ENCODE measurements at regions not wholly inside any gene's neighbourhood (a gene's known extent, or its start where the extent isn't known, plus 50 kb on each side); places are given as distances from the start of the nearest gene placed in this dataset.

DNA sequence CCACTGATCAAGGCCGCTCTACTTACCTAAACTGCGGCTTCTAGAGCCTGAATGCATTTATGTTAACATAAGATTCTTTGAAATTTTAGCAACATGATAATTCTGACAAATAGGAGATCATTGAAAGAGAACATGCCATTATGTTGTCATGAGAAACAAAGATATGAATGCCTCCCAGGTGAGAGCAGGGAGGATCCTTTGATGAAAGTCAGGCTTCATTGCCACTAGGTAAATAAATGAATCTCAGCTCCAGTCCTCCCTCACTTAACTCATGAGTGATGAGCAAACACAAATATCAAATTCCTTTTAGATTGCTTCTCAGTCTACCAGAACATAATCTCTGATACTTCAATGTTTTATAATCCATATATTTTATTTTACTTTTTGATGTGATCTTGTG, 463.2 kb upstream of the CDH7 start:
- no peak overlapping the region for H3K4me3 Mint-ChIP-seq
- H3K36me3 Mint-ChIP-seq (ENCODE audit: low read depth), result no peaks in the 10 kb centered on the region
- no peak overlapping the region for H3K27ac Mint-ChIP-seq
- no peaks in the 10 kb centered on the region for H3K27me3 Mint-ChIP-seq
- CTCF ChIA-PET, result no interaction called here
- no peaks in the 10 kb centered on the region for H3K4me1 Mint-ChIP-seq (ENCODE audit: low read depth)
- TF ChIP-seq CTCF (IDR thresholded peaks at IDR 0.05), result no peak
- intact Hi-C loops (cut with micrococcal nuclease), result no loop called here
- DNase-seq (no peak), ATAC-seq (no peak)
- POLR2A ChIA-PET, result no interaction called here
- peaks cover 7% of the 10 kb centered on the region for H3K9me3 Mint-ChIP-seq

DNA sequence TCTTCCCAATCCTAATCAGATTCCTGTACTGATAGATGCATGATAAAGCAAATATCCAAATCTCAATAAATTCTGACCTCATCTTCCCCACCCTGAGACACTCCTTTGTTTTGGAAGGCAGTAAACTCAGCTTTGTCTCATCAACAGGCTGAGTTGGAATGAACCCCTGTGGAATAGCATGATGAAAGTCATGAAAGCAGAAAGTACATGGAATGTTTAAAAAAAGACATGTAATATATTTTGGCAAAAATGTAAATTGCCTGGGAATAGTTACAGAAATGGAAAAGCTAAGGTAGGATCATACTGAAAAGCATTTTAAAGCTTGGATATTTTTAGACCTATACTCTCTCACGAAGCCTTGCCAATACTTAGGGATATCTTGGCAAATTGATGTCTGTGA, 468.7 kb upstream of the CDH7 start:
- TF ChIP-seq CTCF (IDR thresholded peaks at IDR 0.05), result no peak
- H3K9me3 Mint-ChIP-seq, result peaks cover 6% of the 10 kb centered on the region
- H3K4me1 Mint-ChIP-seq (ENCODE audit: low read depth), result no peaks in the 10 kb centered on the region
- intact Hi-C loops (cut with micrococcal nuclease), result no loop called here
- CTCF ChIA-PET, result no interaction called here
- H3K27ac Mint-ChIP-seq, result no peak overlapping the region
- H3K4me3 Mint-ChIP-seq, result no peak overlapping the region
- POLR2A ChIA-PET, result no interaction called here
- DNase-seq (no peak), ATAC-seq (no peak)
- no peaks in the 10 kb centered on the region for H3K36me3 Mint-ChIP-seq (ENCODE audit: low read depth)
- no peaks in the 10 kb centered on the region for H3K27me3 Mint-ChIP-seq

DNA sequence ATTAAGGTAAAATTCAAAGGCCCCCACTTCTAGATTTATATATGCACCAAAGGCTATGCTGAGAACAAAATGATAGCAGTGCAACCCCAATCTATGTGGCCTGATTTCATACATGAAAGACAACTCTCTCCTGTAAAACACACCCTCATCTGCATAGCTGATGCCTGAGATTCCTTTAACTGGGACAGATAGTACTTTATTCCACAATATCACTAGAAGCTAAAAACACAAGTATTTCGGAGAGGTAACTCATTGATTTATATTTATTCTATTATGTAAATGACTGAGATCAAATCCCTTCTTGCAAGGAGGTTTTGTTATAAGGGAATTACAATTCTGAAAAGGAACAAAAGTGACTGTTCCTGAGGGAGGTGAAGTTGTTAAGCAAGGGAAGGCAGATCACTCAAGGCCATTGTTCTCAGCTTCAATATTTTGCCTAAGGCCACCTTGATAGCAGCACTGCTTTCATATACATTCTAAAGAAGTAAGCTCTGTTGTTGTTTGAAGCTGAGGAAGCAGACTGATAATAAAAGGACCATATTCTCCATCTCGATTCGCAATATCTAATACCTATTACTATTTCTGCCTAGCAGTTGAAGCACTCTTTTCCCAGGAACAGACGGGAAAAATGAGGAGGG, 471.0 kb upstream of the CDH7 start:
- no peak overlapping the region for H3K4me3 Mint-ChIP-seq
- no peak overlapping the region for H3K27ac Mint-ChIP-seq
- no peaks in the 10 kb centered on the region for H3K27me3 Mint-ChIP-seq
- ChIA-PET CTCF (no interaction called here), POLR2A (no interaction called here)
- TF ChIP-seq CTCF (IDR thresholded peaks at IDR 0.05), result no peak
- intact Hi-C loops (cut with micrococcal nuclease), result no loop called here
- no peak for ATAC-seq
- H3K9me3 Mint-ChIP-seq, result peaks cover 6% of the 10 kb centered on the region
- no peak for DNase-seq
- no peaks in the 10 kb centered on the region for H3K4me1 Mint-ChIP-seq (ENCODE audit: low read depth)
- H3K36me3 Mint-ChIP-seq (ENCODE audit: low read depth), result no peaks in the 10 kb centered on the region

DNA sequence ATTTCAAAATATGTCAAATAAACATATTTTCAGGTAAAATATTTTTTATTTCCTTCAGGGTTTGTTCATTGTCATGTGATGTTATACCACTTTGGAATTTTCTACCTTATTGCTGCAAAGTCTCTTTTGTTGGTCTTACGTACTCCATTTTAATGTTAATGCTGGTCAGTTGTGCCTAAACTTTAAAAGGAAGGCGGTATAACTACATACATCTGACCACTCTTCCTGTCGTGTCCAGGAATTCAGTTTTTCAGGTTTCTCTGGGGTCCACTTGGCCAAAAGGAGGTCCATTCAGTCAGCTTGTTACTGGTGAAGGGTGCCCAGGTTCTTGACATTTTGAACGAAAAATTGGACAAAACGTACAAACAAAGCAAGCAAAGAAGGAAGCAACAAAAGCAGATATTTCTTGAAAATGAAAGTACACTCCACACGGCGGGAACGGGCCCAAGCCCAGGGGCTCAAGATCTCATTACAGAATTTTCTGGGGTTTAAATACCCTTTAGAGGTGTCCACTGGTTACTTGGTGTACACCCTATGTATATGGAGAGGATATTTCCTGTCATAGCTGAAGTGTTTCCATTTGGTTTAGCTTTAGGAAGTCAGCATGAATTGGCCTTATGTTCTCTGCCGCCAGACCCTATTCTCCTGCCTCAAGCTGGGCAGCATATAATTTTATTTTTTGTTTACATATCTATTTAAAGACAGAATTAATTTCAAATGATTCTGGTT, 471.7 kb upstream of the CDH7 start:
- H3K4me1 Mint-ChIP-seq (ENCODE audit: low read depth), result no peaks in the 10 kb centered on the region
- ATAC-seq (no peak), DNase-seq (no peak)
- POLR2A ChIA-PET, result no interaction called here
- no peaks in the 10 kb centered on the region for H3K36me3 Mint-ChIP-seq (ENCODE audit: low read depth)
- TF ChIP-seq CTCF (IDR thresholded peaks at IDR 0.05), result no peak
- intact Hi-C loops (cut with micrococcal nuclease), result no loop called here
- CTCF ChIA-PET, result no interaction called here
- H3K27me3 Mint-ChIP-seq, result no peaks in the 10 kb centered on the region
- H3K4me3 Mint-ChIP-seq, result no peak overlapping the region
- H3K27ac Mint-ChIP-seq, result no peak overlapping the region
- H3K9me3 Mint-ChIP-seq, result peaks cover 4% of the 10 kb centered on the region

DNA sequence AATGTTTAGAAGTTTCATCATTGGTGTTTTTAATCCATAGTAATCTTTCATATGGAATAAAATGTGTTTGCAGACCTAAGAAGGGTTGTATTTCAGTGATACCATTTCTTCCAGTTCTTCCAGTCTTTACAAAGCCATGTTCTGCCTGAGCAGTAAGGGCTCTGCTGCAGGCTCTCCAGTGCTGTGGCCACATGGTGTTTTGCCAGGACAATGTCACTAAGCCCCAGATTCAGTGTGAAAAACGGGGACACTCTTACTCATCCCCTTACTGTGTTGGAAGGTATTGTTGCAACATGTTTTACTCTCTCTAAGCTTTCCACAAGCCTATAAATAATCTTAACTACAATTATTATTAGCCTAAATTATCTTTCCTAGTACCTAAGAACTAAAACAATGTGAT, 481.4 kb upstream of the CDH7 start:
- ChIA-PET POLR2A (no interaction called here), CTCF (no interaction called here)
- no peak for ATAC-seq
- H3K4me3 Mint-ChIP-seq, result no peak overlapping the region
- no peak for DNase-seq
- H3K27me3 Mint-ChIP-seq, result no peaks in the 10 kb centered on the region
- no peaks in the 10 kb centered on the region for H3K4me1 Mint-ChIP-seq (ENCODE audit: low read depth)
- intact Hi-C loops (cut with micrococcal nuclease), result no loop called here
- no peak for TF ChIP-seq CTCF (IDR thresholded peaks at IDR 0.05)
- no peaks in the 10 kb centered on the region for H3K36me3 Mint-ChIP-seq (ENCODE audit: low read depth)
- H3K27ac Mint-ChIP-seq, result no peak overlapping the region
- peaks cover 8% of the 10 kb centered on the region for H3K9me3 Mint-ChIP-seq
